Common myeloid progenitor, CD34-positive (primary cell): ENCODE measurements at regions not wholly inside any gene's neighbourhood (a gene's known extent, or its start where the extent isn't known, plus 50 kb on each side); places are given as distances from the start of the nearest gene placed in this dataset.

Experiments used
- CTCF ChIA-PET: fragments of 350-600 bp; sonication (Branson Sonifier 250); formaldehyde crosslinking; loops from one replicate; lab custom pipeline; 2021; ENCODE audit warnings: antibody characterized with exemption; lab: Charles Lee
- POLR2A ChIA-PET: fragments of 350-600 bp; sonication (Branson Sonifier 250); formaldehyde crosslinking; loops from one replicate; lab custom pipeline; 2021; ENCODE audit warnings: antibody characterized with exemption; lab: Charles Lee
- DNase-seq, 3 donors: peaks; one replicate each; pipeline versions ENCODE4 v3.0.0 to v3.0.0-alpha.2; 2013
- H3K27ac ChIP-seq, 2 experiments: 1 replicate in 1 of 2; 2 replicates in 1 of 2; pipeline ENCODE4 v1.7.0; 2013; ENCODE audit warnings: inconsistent platforms in 2 of 2, low read length in 2 of 2, mild to moderate bottlenecking in 2 of 2, low read depth in 1 of 2, moderate library complexity in 1 of 2; ENCODE audit not compliant: severe bottlenecking in 2 of 2, insufficient read depth in 1 of 2, poor library complexity in 1 of 2
- H3K27me3 ChIP-seq, 5 experiments: replicated peaks in 2 of 5; 1 replicate in 3 of 5; 2 replicates in 2 of 5; pipeline versions ENCODE4 v1.6.1 to v1.7.0; 2013; ENCODE audit warnings: low read length in 4 of 5, mild to moderate bottlenecking in 2 of 5, moderate library complexity in 2 of 5, inconsistent platforms in 1 of 5; ENCODE audit not compliant: insufficient read depth in 5 of 5, control insufficient read depth in 4 of 5
- H3K36me3 ChIP-seq, 4 experiments: 1 replicate in 2 of 4; 2 replicates in 2 of 4; pipeline versions ENCODE4 v1.6.1 to v1.7.0; 2013; ENCODE audit warnings: low read length in 3 of 4, control low read depth in 1 of 4, mild to moderate bottlenecking in 1 of 4; ENCODE audit not compliant: control insufficient read depth in 4 of 4, insufficient read depth in 4 of 4
- H3K4me1 ChIP-seq, 4 experiments: 1 replicate in 3 of 4; 2 replicates in 1 of 4; pipeline versions ENCODE4 v1.6.1 to v1.7.1; 2013; ENCODE audit warnings: low read length in 3 of 4, mild to moderate bottlenecking in 3 of 4, control low read depth in 1 of 4, inconsistent platforms in 1 of 4, moderate library complexity in 1 of 4; ENCODE audit not compliant: control insufficient read depth in 4 of 4, insufficient read depth in 4 of 4; ENCODE audit errors: control extremely low read depth in 1 of 4
- H3K4me3 ChIP-seq, 7 experiments: 1 replicate in 4 of 7; 2 replicates in 3 of 7; pipeline versions ENCODE4 v1.5.1 to v1.7.0; 2013; ENCODE audit warnings: mild to moderate bottlenecking in 7 of 7, low read length in 6 of 7, moderate library complexity in 6 of 7, inconsistent platforms in 2 of 7, low read depth in 2 of 7, control low read depth in 1 of 7; ENCODE audit not compliant: insufficient read depth in 4 of 7, control insufficient read depth in 1 of 7; ENCODE audit errors: extremely low read depth in 1 of 7
- H3K9me3 ChIP-seq, 5 experiments: 1 replicate in 4 of 5; 2 replicates in 1 of 5; pipeline versions ENCODE4 v1.6.1 to v1.7.1; 2013; ENCODE audit warnings: low read length in 4 of 5, mild to moderate bottlenecking in 2 of 5, inconsistent platforms in 1 of 5, low read depth in 1 of 5, moderate library complexity in 1 of 5; ENCODE audit not compliant: control insufficient read depth in 4 of 5, insufficient read depth in 2 of 5; ENCODE audit errors: control extremely low read depth in 1 of 5
- WGBS: methylation state at CpG from one replicate; pipeline ENCODE4 v1.1.5; 2013; ENCODE audit not compliant: insufficient coverage; 5-methylcytosine and 5-hydroxymethylcytosine counted together

- no peak for DNase-seq
- H3K27me3 ChIP-seq, result no peaks in the 10 kb centered on the region
- POLR2A ChIA-PET, result no interaction called here
- H3K4me3 ChIP-seq, result no peak overlapping the region
- H3K4me1 ChIP-seq, result no peaks in the 10 kb centered on the region
- H3K27ac ChIP-seq, result no peak overlapping the region
- no CpG with 5 or more reads among the region's 2 CpGs for WGBS
- CTCF ChIA-PET, result no interaction called here
- no peaks in the 10 kb centered on the region for H3K36me3 ChIP-seq
- no peaks in the 10 kb centered on the region for H3K9me3 ChIP-seq
These were observed 479.4 kb downstream of the TLR4 start for GRCh38 chr9:118183576-118183975.

- CTCF ChIA-PET, result no interaction called here
These were observed 483.2 kb downstream of the TLR4 start for GRCh38 chr9:118187408-118187807.

GRCh38 chr9:118189615-118190014, 485.4 kb downstream of the TLR4 start:
- ChIA-PET CTCF (no interaction called here), POLR2A (no interaction called here)

More at GRCh38 chr9:118187408-118187807, 483.2 kb downstream of the TLR4 start:
- Histone ChIP-seq H3K4me1 (no peaks in the 10 kb centered on the region), H3K27ac (no peak overlapping the region), H3K4me3 (no peak overlapping the region), H3K27me3 (no peaks in the 10 kb centered on the region), H3K9me3 (no peaks in the 10 kb centered on the region), H3K36me3 (no peaks in the 10 kb centered on the region)
- POLR2A ChIA-PET, result no interaction called here
- WGBS, result no CpG with 5 or more reads among the region's 1 CpG
- no peak for DNase-seq

GRCh38 chr9:118192807-118193206, 488.6 kb downstream of the TLR4 start:
- DNase-seq, result no peak
- ChIA-PET CTCF (no interaction called here), POLR2A (no interaction called here)
- Histone ChIP-seq H3K27ac (no peak overlapping the region), H3K4me3 (no peak overlapping the region), H3K9me3 (no peaks in the 10 kb centered on the region), H3K36me3 (no peaks in the 10 kb centered on the region), H3K27me3 (no peaks in the 10 kb centered on the region), H3K4me1 (no peaks in the 10 kb centered on the region)
- WGBS, result 100% methylated on average over 1 of the region's 2 CpGs

More at GRCh38 chr9:118189615-118190014, 485.4 kb downstream of the TLR4 start:
- no peak for DNase-seq
- H3K27ac ChIP-seq, result no peak overlapping the region
- H3K27me3 ChIP-seq, result no peaks in the 10 kb centered on the region
- no peaks in the 10 kb centered on the region for H3K36me3 ChIP-seq
- H3K4me3 ChIP-seq, result no peak overlapping the region
- H3K9me3 ChIP-seq, result no peaks in the 10 kb centered on the region
- no peaks in the 10 kb centered on the region for H3K4me1 ChIP-seq
- WGBS, result 100% methylated on average over 2 of the region's 3 CpGs

GRCh38 chr9:118209343-118209742, 505.1 kb downstream of the TLR4 start:
- H3K4me3 ChIP-seq, result no peak overlapping the region
- H3K27ac ChIP-seq, result no peak overlapping the region
- no peaks in the 10 kb centered on the region for H3K4me1 ChIP-seq
- H3K27me3 ChIP-seq, result no peaks in the 10 kb centered on the region
- DNase-seq, result no peak
- CTCF ChIA-PET, result no interaction called here
- POLR2A ChIA-PET, result no interaction called here
- H3K36me3 ChIP-seq, result no peaks in the 10 kb centered on the region
- H3K9me3 ChIP-seq, result no peaks in the 10 kb centered on the region

- H3K27ac ChIP-seq, result no peak overlapping the region
- POLR2A ChIA-PET, result no interaction called here
- no peak overlapping the region for H3K4me3 ChIP-seq
- no peaks in the 10 kb centered on the region for H3K27me3 ChIP-seq
- DNase-seq, result no peak
- CTCF ChIA-PET, result interaction anchor here (1.0 kb wide), 1 partner anchor 12 kb away, joined by 3 read pairs; no protein-coding TSS in a partner anchor
- WGBS, result 100% methylated on average over 1 of the region's 1 CpG
- H3K9me3 ChIP-seq, result peaks cover 0 to 2% (median 0%) of the 10 kb centered on the region in 5 experiments
- H3K36me3 ChIP-seq, result no peaks in the 10 kb centered on the region
- H3K4me1 ChIP-seq, result no peaks in the 10 kb centered on the region
These were observed 511.3 kb downstream of the TLR4 start for GRCh38 chr9:118215549-118215948.

GRCh38 chr9:118222375-118222774, 518.2 kb downstream of the TLR4 start:
- H3K4me3 ChIP-seq, result no peak overlapping the region
- H3K4me1 ChIP-seq, result no peaks in the 10 kb centered on the region
- no peak for DNase-seq
- no peaks in the 10 kb centered on the region for H3K36me3 ChIP-seq
- 67% methylated on average over 1 of the region's 3 CpGs for WGBS
- ChIA-PET CTCF (no interaction called here), POLR2A (no interaction called here)
- no peaks in the 10 kb centered on the region for H3K9me3 ChIP-seq
- no peaks in the 10 kb centered on the region for H3K27me3 ChIP-seq
- H3K27ac ChIP-seq, result no peak overlapping the region
